Choroid plexus epithelial cell (primary cell): ENCODE measurements at regions not wholly inside any gene's neighbourhood (a gene's known extent, or its start where the extent isn't known, plus 50 kb on each side); places are given as distances from the start of the nearest gene placed in this dataset.

Experiments used
- DNase-seq: peaks from one replicate; pipeline ENCODE4 v3.0.0-alpha.2; 2010; ENCODE audit warnings: low read depth
- H3K4me3 ChIP-seq: 2 replicates; pipeline ENCODE4 v1.5.1; 2011; ENCODE audit warnings: low read depth, mild to moderate bottlenecking, control low read depth, low read length, moderate library complexity
- TF ChIP-seq, protein P1 (sequence below): conservative IDR thresholded peaks from 2 replicates; pipeline ENCODE4 v1.5.1; 2011; ENCODE audit warnings: low read depth, mild to moderate bottlenecking, control low read depth, inconsistent platforms, low read length, moderate library complexity

DNA sequence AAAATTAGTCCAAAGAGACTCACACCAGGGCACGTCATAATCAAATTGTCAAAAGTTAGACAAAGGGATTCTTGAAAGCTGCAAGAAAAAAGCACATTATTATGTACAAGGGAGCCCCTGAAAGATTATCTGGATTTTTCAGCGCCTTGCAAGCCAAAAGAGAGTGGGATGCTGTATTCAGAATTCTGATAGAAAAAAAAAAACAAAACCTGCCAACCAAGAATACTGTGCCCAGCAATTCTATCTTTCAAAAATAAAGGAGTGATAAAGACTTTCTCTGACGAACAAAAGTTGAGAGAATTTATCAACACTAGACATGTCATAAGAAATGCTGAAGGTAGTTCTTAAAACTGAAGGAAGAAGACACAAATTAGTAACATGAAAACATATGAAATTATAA lies 240.2 kb downstream of the SNX13 start:
- no peak for DNase-seq
- H3K4me3 ChIP-seq = no peak overlapping the region
- TF ChIP-seq, protein P1, sequence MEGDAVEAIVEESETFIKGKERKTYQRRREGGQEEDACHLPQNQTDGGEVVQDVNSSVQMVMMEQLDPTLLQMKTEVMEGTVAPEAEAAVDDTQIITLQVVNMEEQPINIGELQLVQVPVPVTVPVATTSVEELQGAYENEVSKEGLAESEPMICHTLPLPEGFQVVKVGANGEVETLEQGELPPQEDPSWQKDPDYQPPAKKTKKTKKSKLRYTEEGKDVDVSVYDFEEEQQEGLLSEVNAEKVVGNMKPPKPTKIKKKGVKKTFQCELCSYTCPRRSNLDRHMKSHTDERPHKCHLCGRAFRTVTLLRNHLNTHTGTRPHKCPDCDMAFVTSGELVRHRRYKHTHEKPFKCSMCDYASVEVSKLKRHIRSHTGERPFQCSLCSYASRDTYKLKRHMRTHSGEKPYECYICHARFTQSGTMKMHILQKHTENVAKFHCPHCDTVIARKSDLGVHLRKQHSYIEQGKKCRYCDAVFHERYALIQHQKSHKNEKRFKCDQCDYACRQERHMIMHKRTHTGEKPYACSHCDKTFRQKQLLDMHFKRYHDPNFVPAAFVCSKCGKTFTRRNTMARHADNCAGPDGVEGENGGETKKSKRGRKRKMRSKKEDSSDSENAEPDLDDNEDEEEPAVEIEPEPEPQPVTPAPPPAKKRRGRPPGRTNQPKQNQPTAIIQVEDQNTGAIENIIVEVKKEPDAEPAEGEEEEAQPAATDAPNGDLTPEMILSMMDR = no peak

DNA sequence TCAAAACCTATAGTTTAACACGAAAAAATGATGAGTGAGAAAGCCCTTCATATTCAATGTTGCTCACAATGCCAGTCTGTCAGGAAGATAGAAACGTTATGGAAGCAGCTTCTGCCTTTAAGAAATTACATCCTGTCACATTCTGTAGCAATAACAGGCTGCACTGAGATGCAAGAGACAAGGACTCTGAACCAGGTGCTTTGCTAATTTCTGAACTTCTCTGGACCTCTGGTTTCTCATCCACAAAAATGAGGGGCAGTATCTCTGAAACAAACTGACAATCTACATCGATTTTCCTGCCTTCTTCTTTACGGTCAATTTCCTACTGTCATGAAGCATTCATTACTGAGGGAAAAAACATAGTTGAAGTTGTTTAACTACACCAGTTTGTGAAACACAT lies 234.0 kb downstream of the SNX13 start:
- no peak for DNase-seq
- H3K4me3 ChIP-seq = no peak overlapping the region
- TF ChIP-seq, protein P1 = no peak

DNA sequence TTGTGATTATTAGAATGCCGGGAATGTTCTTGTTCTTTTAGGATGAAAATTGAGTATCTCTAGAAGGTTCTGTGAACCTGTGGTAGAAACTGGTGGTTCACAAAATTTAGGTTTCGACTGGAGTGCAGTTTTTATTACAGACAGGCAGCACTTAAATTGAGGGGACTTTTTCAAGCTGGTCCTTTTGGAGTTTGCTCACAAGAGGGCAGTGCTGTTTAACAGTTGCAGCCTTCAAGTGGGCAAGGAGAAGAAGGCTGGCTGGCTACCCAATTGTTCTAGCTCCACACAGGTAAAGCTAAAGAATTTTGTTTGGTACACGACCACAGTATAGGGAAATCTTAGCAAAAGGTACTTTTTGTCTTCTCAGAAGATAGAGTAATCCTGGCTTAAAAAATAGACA lies 233.6 kb downstream of the SNX13 start:
- no peak overlapping the region for H3K4me3 ChIP-seq
- peak; percentile 89 for DNase-seq
- TF ChIP-seq, protein P1 = peak; percentile 87

DNA sequence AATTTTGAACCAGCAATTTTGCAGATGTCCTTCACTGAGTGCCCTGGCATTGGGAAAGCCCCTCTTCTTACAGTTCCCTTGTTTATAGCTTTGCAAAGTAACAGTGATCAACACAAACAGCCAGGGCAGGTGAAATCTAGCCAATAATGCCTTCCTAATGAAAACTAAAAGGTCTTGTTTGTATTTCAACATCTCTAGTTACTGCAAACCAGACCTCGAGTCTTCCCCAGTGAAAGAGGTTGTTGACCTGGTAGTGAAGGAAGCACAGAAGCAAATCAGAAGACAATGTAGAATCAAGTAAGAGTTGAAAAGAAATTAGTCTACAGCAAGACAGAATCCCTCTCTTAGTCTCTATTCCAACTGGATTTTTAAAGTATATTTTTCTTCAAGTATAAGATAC lies 231.2 kb downstream of the SNX13 start:
- peak; percentile 12 for DNase-seq
- H3K4me3 ChIP-seq = no peak overlapping the region
- TF ChIP-seq, protein P1 = no peak

DNA sequence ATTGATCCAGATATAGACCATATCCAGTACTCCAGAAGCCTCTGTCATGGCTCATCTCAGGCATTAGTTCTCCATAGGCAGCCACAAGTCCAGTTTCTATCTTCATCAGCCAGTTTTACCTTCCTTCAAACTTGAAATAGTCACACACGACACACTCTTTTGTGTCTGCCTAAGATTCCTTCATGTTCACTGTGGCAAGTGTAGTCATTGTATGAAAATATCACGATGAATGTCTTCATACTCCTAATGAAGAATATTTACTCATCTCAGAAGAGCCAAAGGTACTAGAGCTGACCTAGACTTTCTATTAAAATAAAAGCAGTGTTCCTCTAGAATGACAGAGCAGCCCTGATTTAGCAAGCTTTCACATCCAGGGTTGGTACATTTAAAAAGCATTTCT lies 230.7 kb downstream of the SNX13 start:
- no peak overlapping the region for H3K4me3 ChIP-seq
- DNase-seq = no peak
- TF ChIP-seq, protein P1 = no peak

DNA sequence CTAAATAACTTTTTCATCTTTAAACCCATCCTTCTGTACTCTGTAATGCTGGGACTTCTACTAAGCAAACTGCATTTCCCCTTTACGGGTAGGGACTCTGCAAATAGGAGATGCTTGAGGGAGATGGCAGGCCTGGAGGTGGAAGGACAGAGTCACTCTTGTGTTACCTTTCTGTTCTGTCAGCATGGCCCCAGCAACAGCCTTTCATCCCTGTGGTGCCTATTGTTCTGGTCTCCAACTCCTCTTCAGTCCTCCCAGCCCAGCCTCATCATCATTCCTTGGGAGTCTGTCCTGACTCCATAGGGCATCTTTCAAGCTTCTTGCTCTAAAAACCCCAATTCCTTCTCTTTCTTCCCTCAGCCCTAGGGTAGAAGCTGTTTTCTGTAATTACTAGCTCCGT lies 230.0 kb downstream of the SNX13 start:
- TF ChIP-seq, protein P1 = no peak
- no peak overlapping the region for H3K4me3 ChIP-seq
- no peak for DNase-seq

DNA sequence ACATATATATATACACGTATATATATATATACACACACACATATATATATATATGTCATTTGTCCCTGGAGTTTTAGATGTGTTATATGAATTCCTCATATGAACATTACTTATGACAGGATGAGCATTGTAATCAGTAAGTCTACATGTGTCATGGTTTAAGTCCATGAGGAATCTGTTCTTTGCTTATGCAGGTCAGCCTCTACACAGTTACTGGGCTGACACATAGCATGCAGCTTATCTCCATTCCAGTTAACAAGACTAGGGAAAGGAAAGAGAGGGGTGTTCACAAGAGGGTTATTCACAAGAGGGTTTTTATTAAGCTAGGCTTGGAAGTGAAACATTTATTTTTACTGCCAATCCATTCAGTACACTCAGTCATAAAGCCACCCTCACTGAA lies 226.7 kb downstream of the SNX13 start:
- H3K4me3 ChIP-seq = no peak overlapping the region
- TF ChIP-seq, protein P1 = no peak
- no peak for DNase-seq
